Activated CD8-positive, alpha-beta memory T cell treated with anti-CD3 and anti-CD28 coated beads, Interleukin-2, amount 50 U/mL, for 48 hours (primary cell): ENCODE measurements at regions not wholly inside any gene's neighbourhood (a gene's known extent, or its start where the extent isn't known, plus 50 kb on each side); places are given as distances from the start of the nearest gene placed in this dataset.

Source experiments
- DNase-seq: peaks from one replicate; pipeline ENCODE4 v3.0.0-alpha.2; 2020

GRCh38 chr20:60214901-60215815, 256.9 kb downstream of the CDH26 start:
- no peak for DNase-seq

GRCh38 chr20:60215816-60216730, 257.9 kb downstream of the CDH26 start:
- DNase-seq, result no peak

GRCh38 chr20:60219231-60219630, 261.0 kb downstream of the CDH26 start:
- DNase-seq, result no peak

GRCh38 chr20:60219984-60220562, 261.9 kb downstream of the CDH26 start:
- DNase-seq, result no peak

GRCh38 chr20:60220706-60221105, 262.5 kb downstream of the CDH26 start:
- no peak for DNase-seq

GRCh38 chr20:60221593-60221992, 263.4 kb downstream of the CDH26 start:
- no peak for DNase-seq

GRCh38 chr20:60222497-60222896, 264.3 kb downstream of the CDH26 start:
- DNase-seq, result no peak

GRCh38 chr20:60223174-60223573, 265.0 kb downstream of the CDH26 start:
- no peak for DNase-seq

GRCh38 chr20:60224914-60225313, 266.7 kb downstream of the CDH26 start:
- DNase-seq, result no peak

GRCh38 chr20:60228255-60228654, 270.0 kb downstream of the CDH26 start:
- DNase-seq, result no peak

GRCh38 chr20:60232380-60232779, 274.2 kb downstream of the CDH26 start:
- no peak for DNase-seq

GRCh38 chr20:60233018-60233630, 274.9 kb downstream of the CDH26 start:
- no peak for DNase-seq

GRCh38 chr20:60236613-60237012, 278.4 kb downstream of the CDH26 start:
- no peak for DNase-seq

- no peak for DNase-seq
Observed at GRCh38 chr20:60237981-60238380, 279.8 kb downstream of the CDH26 start.

GRCh38 chr20:60238992-60239660, 280.9 kb downstream of the CDH26 start:
- no peak for DNase-seq

GRCh38 chr20:60239956-60240355, 281.7 kb downstream of the CDH26 start:
- DNase-seq, result no peak

GRCh38 chr20:60240415-60240814, 282.2 kb downstream of the CDH26 start:
- no peak for DNase-seq

GRCh38 chr20:60240986-60241385, 282.8 kb downstream of the CDH26 start:
- no peak for DNase-seq

GRCh38 chr20:60242836-60243505, 284.7 kb downstream of the CDH26 start:
- DNase-seq, result no peak

GRCh38 chr20:60244373-60245146, 286.3 kb downstream of the CDH26 start:
- DNase-seq, result no peak

GRCh38 chr20:60246751-60247150, 288.5 kb downstream of the CDH26 start:
- DNase-seq, result no peak
